IMR-90 (cell line): ENCODE measurements at regions not wholly inside any gene's neighbourhood (a gene's known extent, or its start where the extent isn't known, plus 50 kb on each side); places are given as distances from the start of the nearest gene placed in this dataset.
"Not testable (repeated sequence)": the region's sequence is repeated elsewhere in the genome, so short reads cannot be mapped to it uniquely, and the experiment has no call there.

Experiments used
- ATAC-seq: fragments of 200-7000 bp; cut with Tn5 transposase; 2 replicates; pipeline ENCODE4 v1.9.1; 2020; ENCODE audit warnings: low read depth, mild to moderate bottlenecking, moderate library complexity
- BruUV-seq: library from RNA; stranded (reverse); fragments of 400-500 nt; replicated peaks from 2 replicates; lab custom pipeline; 2021; lab: Mats Ljungman, UMichigan
- CTCF ChIA-PET: fragments of 300-600 bp; formaldehyde crosslinking; extraction: SDS; loops from one replicate; lab custom pipeline; 2021; ENCODE audit warnings: antibody characterized with exemption; lab: Yijun Ruan, JAX
- POLR2A ChIA-PET: fragments of 300-600 bp; sonication (Branson Sonifier 250); formaldehyde crosslinking; loops from one replicate; lab custom pipeline; 2022; ENCODE audit warnings: antibody characterized with exemption; ENCODE audit not compliant: unreplicated experiment; lab: Charles Lee
- DNase-seq: peaks from one replicate; pipeline ENCODE4 v3.0.0; 2013
- H2AFZ ChIP-seq: replicated peaks from 2 replicates; pipeline ENCODE3; 2013; ENCODE audit warnings: low read length, mild to moderate bottlenecking; ENCODE audit not compliant: poor library complexity
- H2AK5ac ChIP-seq: 2 replicates; pipeline ENCODE4 v1.6.1; 2013; ENCODE audit warnings: low read depth, low read length, inconsistent platforms
- H2AK9ac ChIP-seq: replicated peaks from 2 replicates; pipeline ENCODE3; 2013; ENCODE audit warnings: mild to moderate bottlenecking, low read depth, low read length, moderate library complexity; ENCODE audit not compliant: poor library complexity
- H2BK120ac ChIP-seq: 2 replicates; pipeline ENCODE4 v1.6.1; 2013; ENCODE audit warnings: low read depth, low read length, inconsistent platforms
- H2BK15ac ChIP-seq: 3 replicates; pipeline ENCODE4 v1.6.1; 2013; ENCODE audit warnings: low read depth, low read length, inconsistent platforms
- H2BK20ac ChIP-seq: 2 replicates; pipeline ENCODE4 v1.6.1; 2013; ENCODE audit warnings: low read depth, mild to moderate bottlenecking, inconsistent platforms, low read length, moderate library complexity
- H2BK5ac ChIP-seq: 2 replicates; pipeline ENCODE4 v1.6.1; 2013; ENCODE audit warnings: mild to moderate bottlenecking, low read depth, low read length, inconsistent platforms; ENCODE audit not compliant: poor library complexity, severe bottlenecking
- H3K14ac ChIP-seq: replicated peaks from 2 replicates; pipeline ENCODE4 v1.6.1; 2013; ENCODE audit warnings: low read depth, low read length, inconsistent platforms
- H3K18ac ChIP-seq: 2 replicates; pipeline ENCODE4 v1.6.1; 2013; ENCODE audit warnings: low read depth, low read length, control low read depth
- H3K23ac ChIP-seq: 2 replicates; pipeline ENCODE4 v1.6.1; 2013; ENCODE audit warnings: low read depth, low read length, inconsistent platforms
- H3K27ac ChIP-seq: 2 replicates; pipeline ENCODE4 v1.5.1; 2013; ENCODE audit warnings: mild to moderate bottlenecking, control low read depth, low read length; ENCODE audit not compliant: insufficient read depth
- H3K27me3 ChIP-seq: 2 replicates; pipeline ENCODE4 v1.6.1; 2013; ENCODE audit warnings: low read length; ENCODE audit not compliant: control insufficient read depth, insufficient read depth
- H3K36me3 ChIP-seq: 2 replicates; pipeline ENCODE4 v1.6.1; 2013; ENCODE audit warnings: low read length, mixed read lengths; ENCODE audit not compliant: control insufficient read depth, insufficient read depth
- H3K4ac ChIP-seq: 2 replicates; pipeline ENCODE4 v1.6.1; 2013; ENCODE audit warnings: low read depth, low read length, inconsistent platforms
- H3K4me1 ChIP-seq: 2 replicates; pipeline ENCODE4 v1.6.1; 2013; ENCODE audit warnings: low read length, mixed read lengths; ENCODE audit not compliant: control insufficient read depth, insufficient read depth
- H3K4me2 ChIP-seq: 2 replicates; pipeline ENCODE4 v1.6.1; 2013; ENCODE audit warnings: low read depth, mild to moderate bottlenecking, control low read depth, low read length, moderate library complexity
- H3K4me3 ChIP-seq: 2 replicates; pipeline ENCODE4 v1.5.1; 2013; ENCODE audit warnings: low read depth, mild to moderate bottlenecking, control low read depth, low read length, moderate library complexity; ENCODE audit not compliant: insufficient read depth
- H3K56ac ChIP-seq: 2 replicates; pipeline ENCODE4 v1.6.1; 2013; ENCODE audit warnings: low read length, inconsistent platforms; ENCODE audit not compliant: insufficient read depth; ENCODE audit errors: extremely low read depth
- H3K79me1 ChIP-seq, 2 experiments: 2 replicates each; pipeline ENCODE4 v1.6.1; 2013; ENCODE audit warnings: low read length in 2 of 2, inconsistent platforms in 1 of 2, low read depth in 1 of 2
- H3K9ac ChIP-seq: 2 replicates; pipeline ENCODE4 v1.6.1; 2013; ENCODE audit warnings: low read depth, low read length, control low read depth
- H3K9me1 ChIP-seq: 2 replicates; pipeline ENCODE4 v1.6.1; 2013; ENCODE audit warnings: low read length, inconsistent platforms; ENCODE audit not compliant: insufficient read depth
- H3K9me3 ChIP-seq: 2 replicates; pipeline ENCODE4 v1.6.1; 2013; ENCODE audit warnings: low read length; ENCODE audit not compliant: control insufficient read depth, insufficient read depth
- H4K20me1 ChIP-seq: 2 replicates; pipeline ENCODE4 v1.6.1; 2013; ENCODE audit warnings: low read length, inconsistent platforms; ENCODE audit not compliant: insufficient read depth
- H4K5ac ChIP-seq: 2 replicates; pipeline ENCODE4 v1.6.1; 2013; ENCODE audit warnings: mild to moderate bottlenecking, low read depth, low read length, control low read depth
- H4K8ac ChIP-seq, 2 experiments: 2 replicates each; pipeline ENCODE4 v1.6.1; 2013; ENCODE audit warnings: low read depth in 2 of 2, low read length in 2 of 2, control low read depth in 1 of 2, inconsistent platforms in 1 of 2
- H4K91ac ChIP-seq: 2 replicates; pipeline ENCODE4 v1.6.1; 2013; ENCODE audit warnings: low read depth, low read length, inconsistent platforms; ENCODE audit not compliant: insufficient read depth
- WGBS, 2 experiments: methylation state at CpG; one replicate each; pipeline versions ENCODE4 v1.1.5 to v1.1.7; 2013; ENCODE audit warnings: missing lambda C conversion rate in 2 of 2; ENCODE audit not compliant: insufficient read length in 1 of 2; ENCODE audit errors: extremely low coverage in 2 of 2; 5-methylcytosine and 5-hydroxymethylcytosine counted together
- dilution Hi-C: fragments of 300-500 bp; cut with HindIII; formaldehyde crosslinking; loops from one replicate; pipeline ENCODE4 v1.14.3; 2018; ENCODE audit warnings: low sequenced_read_pairs; ENCODE audit not compliant: unreplicated experiment
- in situ Hi-C: fragments of 300-500 bp; cut with MboI; formaldehyde crosslinking; loops from 3 replicates; pipeline ENCODE4 v1.14.3; 2019; ENCODE audit warnings: low sequenced_read_pairs, inconsistent platforms, mixed read lengths
- intact Hi-C: fragments of 100-400 bp; cut with micrococcal nuclease; formaldehyde crosslinking; loops from 2 replicates; pipeline ENCODE4 v1.10.0; 2022

DNA sequence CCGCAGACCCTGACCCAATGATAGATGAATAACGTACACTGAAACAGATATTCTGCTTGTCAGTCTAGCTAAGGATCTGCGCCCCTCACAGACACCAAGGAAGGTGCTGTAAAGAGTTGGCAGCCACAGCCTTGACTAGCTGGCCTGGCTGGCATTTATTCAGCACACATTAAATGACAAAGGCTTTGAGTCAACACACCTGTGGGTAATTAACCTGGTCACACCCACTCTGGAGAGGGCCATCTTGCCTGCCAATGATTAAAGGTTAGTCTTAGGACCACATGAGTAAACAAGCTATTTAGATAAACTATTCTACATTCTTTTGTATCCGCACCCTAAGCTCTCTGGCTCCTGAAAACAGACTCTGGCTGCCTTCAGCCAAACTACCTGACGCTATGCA, 982.2 kb upstream of the ADAMTS5 start:
- H3K9me1 ChIP-seq, BruUV-seq, intact Hi-C loops, dilution Hi-C loops, H2AK9ac ChIP-seq, H3K79me1 ChIP-seq, DNase-seq, H2AFZ ChIP-seq, H3K23ac ChIP-seq, CTCF ChIA-PET, H3K9me3 ChIP-seq, H3K4me1 ChIP-seq, H3K14ac ChIP-seq, POLR2A ChIA-PET, H2BK15ac ChIP-seq, H3K36me3 ChIP-seq, H4K20me1 ChIP-seq, H3K56ac ChIP-seq, H2AK5ac ChIP-seq, in situ Hi-C loops, H3K4me3 ChIP-seq, ATAC-seq, H3K27me3 ChIP-seq: not testable (repeated sequence)
- peak overlapping the region; percentile 100 for H4K5ac ChIP-seq
- peak overlapping the region in 1 of 2 experiments; percentile 60; a peak in 1 of 4 replicates for H4K8ac ChIP-seq
- peak overlapping the region; percentile 100 for H3K18ac ChIP-seq
- peak overlapping the region; percentile 35; the same call in 1 of the 2 replicates for H3K4ac ChIP-seq
- 100% methylated on average over 2 of the region's 5 CpGs; no CpG with 5 or more reads in 1 of the 2 experiments for WGBS, 2 experiments
- peak overlapping the region; percentile 54; the same call in 1 of the 2 replicates for H3K9ac ChIP-seq
- peak overlapping the region; percentile 45; the same call in 1 of the 2 replicates for H2BK20ac ChIP-seq
- H3K27ac ChIP-seq, result peak overlapping the region; percentile 99; the same call in 1 of the 2 replicates
- H2BK120ac ChIP-seq, result peak overlapping the region; percentile 48; the same call in 1 of the 2 replicates
- peak overlapping the region; percentile 23; the same call in 1 of the 2 replicates for H4K91ac ChIP-seq
- 0 out of 2 replicates have a peak overlapping the region, but pooled peaks have one; percentile 29 for H3K4me2 ChIP-seq
- H2BK5ac ChIP-seq, result peak overlapping the region; percentile 72

DNA sequence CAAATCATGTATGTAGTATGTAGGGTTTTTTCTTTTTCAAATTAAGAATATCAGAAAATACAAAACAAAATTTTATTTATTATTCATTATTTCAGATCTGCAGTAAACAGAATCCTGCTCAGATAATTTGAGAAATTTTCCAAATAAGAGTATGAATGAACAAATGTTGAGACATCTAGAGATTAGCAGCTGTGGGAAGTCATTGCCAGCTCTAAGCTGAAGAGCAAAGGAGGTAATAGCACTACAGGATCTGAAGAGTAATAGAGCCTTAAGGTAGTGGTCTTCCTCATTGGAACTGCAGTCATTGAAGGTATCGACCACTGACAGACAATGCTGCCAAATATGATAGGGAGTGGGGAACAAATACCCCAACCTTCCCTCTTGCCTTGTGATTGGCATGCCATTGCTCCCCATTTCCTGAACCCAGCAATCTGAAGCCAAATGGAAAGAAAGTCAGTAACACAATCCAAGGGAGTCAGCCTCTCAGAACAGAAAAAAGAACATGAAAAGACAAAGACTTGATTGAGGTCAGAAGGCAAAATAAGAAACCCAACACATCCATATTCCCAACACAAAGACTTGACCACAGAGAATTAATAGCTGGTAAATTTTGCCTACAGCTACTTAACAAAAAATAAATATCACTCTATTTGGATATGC, 963.4 kb upstream of the ADAMTS5 start:
- ATAC-seq, H3K36me3 ChIP-seq, dilution Hi-C loops, in situ Hi-C loops, H3K9ac ChIP-seq, POLR2A ChIA-PET, H2BK5ac ChIP-seq, CTCF ChIA-PET, H4K5ac ChIP-seq, H3K18ac ChIP-seq, H3K9me1 ChIP-seq, H3K23ac ChIP-seq, H3K14ac ChIP-seq, H2AK9ac ChIP-seq, H3K56ac ChIP-seq, H3K4me3 ChIP-seq, intact Hi-C loops, H3K79me1 ChIP-seq, H4K91ac ChIP-seq, H2BK120ac ChIP-seq, H3K27me3 ChIP-seq, H4K8ac ChIP-seq, H3K27ac ChIP-seq, DNase-seq, H3K9me3 ChIP-seq, H3K4me1 ChIP-seq, H2AK5ac ChIP-seq, H2BK15ac ChIP-seq, H4K20me1 ChIP-seq, H3K4ac ChIP-seq, H3K4me2 ChIP-seq, BruUV-seq, H2AFZ ChIP-seq, H2BK20ac ChIP-seq: not testable (repeated sequence)
- no CpG with 5 or more reads among the region's 1 CpG for WGBS, 2 experiments
